Parathyroid adenoma (tissue), 2 donors: ENCODE measurements at regions not wholly inside any gene's neighbourhood (a gene's known extent, or its start where the extent isn't known, plus 50 kb on each side); places are given as distances from the start of the nearest gene placed in this dataset.

ENCODE experiments used
- H2AFZ ChIP-seq: fragments of 300-600 bp; sonication (generic); one replicate; pipeline ENCODE4 v1.7.0; 2017; ENCODE audit warnings: antibody characterized with exemption, mild to moderate bottlenecking
- H3K27ac ChIP-seq: fragments of 300-600 bp; sonication (generic); one replicate; pipeline ENCODE4 v1.7.0; 2017
- H3K27me3 ChIP-seq: fragments of 300-600 bp; sonication (generic); one replicate; pipeline ENCODE4 v1.7.0; 2017; ENCODE audit warnings: low read length; ENCODE audit not compliant: control insufficient read depth, insufficient read depth
- H3K36me3 ChIP-seq: fragments of 300-600 bp; sonication (generic); one replicate; pipeline ENCODE4 v1.7.0; 2017; ENCODE audit warnings: low read length; ENCODE audit not compliant: control insufficient read depth, insufficient read depth
- H3K4me1 ChIP-seq: fragments of 300-600 bp; sonication (generic); one replicate; pipeline ENCODE4 v1.7.0; 2017; ENCODE audit warnings: control low read depth
- H3K4me2 ChIP-seq: fragments of 300-600 bp; sonication (generic); one replicate; pipeline ENCODE4 v1.7.0; 2017; ENCODE audit warnings: low read length
- H3K4me3 ChIP-seq: fragments of 300-600 bp; sonication (generic); one replicate; pipeline ENCODE4 v1.7.0; 2017; ENCODE audit warnings: low read depth, low read length
- H3K79me2 ChIP-seq: fragments of 300-600 bp; sonication (generic); one replicate; pipeline ENCODE4 v1.7.0; 2017; ENCODE audit warnings: control low read depth
- H3K9ac ChIP-seq: fragments of 300-600 bp; sonication (generic); one replicate; pipeline ENCODE4 v1.7.0; 2017; ENCODE audit warnings: mild to moderate bottlenecking
- H3K9me3 ChIP-seq: fragments of 300-600 bp; sonication (generic); one replicate; pipeline ENCODE4 v1.7.0; 2017; ENCODE audit warnings: low read length; ENCODE audit not compliant: control insufficient read depth
- CTCF ChIP-seq: fragments of 300-600 bp; sonication (generic); IDR thresholded peaks from one replicate; pipeline ENCODE4 v1.7.0; 2017; ENCODE audit warnings: antibody characterized with exemption, mild to moderate bottlenecking
- donor health status: primary hyperparathyroidism.

- Histone ChIP-seq H3K4me3 (no peak overlapping the region), H3K9me3 (no peaks in the 10 kb centered on the region), H3K79me2 (no peaks in the 10 kb centered on the region), H3K9ac (no peak overlapping the region), H3K4me1 (no peaks in the 10 kb centered on the region), H3K4me2 (no peak overlapping the region), H2AFZ (no peak overlapping the region), H3K27ac (no peak overlapping the region), H3K36me3 (no peaks in the 10 kb centered on the region), H3K27me3 (no peaks in the 10 kb centered on the region)
- TF ChIP-seq CTCF = no peak
Measured at GRCh38 chr4:111961809-111962208, 183.4 kb upstream of the FAM241A start.

- no peaks in the 10 kb centered on the region for H3K9me3 ChIP-seq
- no peaks in the 10 kb centered on the region for H3K79me2 ChIP-seq
- no peaks in the 10 kb centered on the region for H3K27me3 ChIP-seq
- H3K4me2 ChIP-seq = no peak overlapping the region
- no peak overlapping the region for H3K27ac ChIP-seq
- no peak overlapping the region for H2AFZ ChIP-seq
- H3K36me3 ChIP-seq = no peaks in the 10 kb centered on the region
- no peak for TF ChIP-seq CTCF
- H3K9ac ChIP-seq = no peak overlapping the region
- no peaks in the 10 kb centered on the region for H3K4me1 ChIP-seq
- no peak overlapping the region for H3K4me3 ChIP-seq
Measured at GRCh38 chr4:111963158-111963700, 182.0 kb upstream of the FAM241A start.

GRCh38 chr4:111977419-111977965 lies 167.8 kb upstream of the FAM241A start:
- H3K79me2 ChIP-seq = no peaks in the 10 kb centered on the region
- H3K27ac ChIP-seq = no peak overlapping the region
- TF ChIP-seq CTCF = no peak
- H2AFZ ChIP-seq = no peak overlapping the region
- no peak overlapping the region for H3K4me2 ChIP-seq
- H3K4me3 ChIP-seq = no peak overlapping the region
- no peaks in the 10 kb centered on the region for H3K4me1 ChIP-seq
- H3K9ac ChIP-seq = no peak overlapping the region
- no peaks in the 10 kb centered on the region for H3K9me3 ChIP-seq
- no peaks in the 10 kb centered on the region for H3K36me3 ChIP-seq
- H3K27me3 ChIP-seq = no peaks in the 10 kb centered on the region

- H3K4me1 ChIP-seq = no peaks in the 10 kb centered on the region
Measured at GRCh38 chr4:111979921-111980320, 165.3 kb upstream of the FAM241A start.

More at GRCh38 chr4:111979921-111980320, 165.3 kb upstream of the FAM241A start:
- TF ChIP-seq CTCF = no peak
- H2AFZ ChIP-seq = no peak overlapping the region
- no peaks in the 10 kb centered on the region for H3K79me2 ChIP-seq
- no peaks in the 10 kb centered on the region for H3K36me3 ChIP-seq
- no peaks in the 10 kb centered on the region for H3K27me3 ChIP-seq
- no peak overlapping the region for H3K4me3 ChIP-seq
- H3K27ac ChIP-seq = no peak overlapping the region
- H3K9me3 ChIP-seq = no peaks in the 10 kb centered on the region
- no peak overlapping the region for H3K9ac ChIP-seq
- no peak overlapping the region for H3K4me2 ChIP-seq
